ENCODE measurements at regions not wholly inside any gene's neighbourhood (a gene's known extent, or its start where the extent isn't known, plus 50 kb on each side); places are given as distances from the start of the nearest gene placed in this dataset.

- Histone ChIP-seq H3K9ac (ENCODE audit: insufficient read length, low read depth) (no peak overlapping the region), H3K4me1 (ENCODE audit: insufficient read depth, insufficient read length) (peaks cover 19% of the 10 kb centered on the region), H3K27me3 (ENCODE audit: insufficient read depth, insufficient read length) (peaks cover 4% of the 10 kb centered on the region), H3K36me3 (ENCODE audit: insufficient read depth, insufficient read length, low read length) (no peaks in the 10 kb centered on the region), H3K4me3 (ENCODE audit: insufficient read length, low read depth) (no peak overlapping the region), H3K9me3 (ENCODE audit: insufficient read depth, low read length) (no peaks in the 10 kb centered on the region)
- no peak for DNase-seq (ENCODE audit: low read depth, low spot score)
- TF ChIP-seq YY1 (IDR thresholded peaks at IDR 0.05; ENCODE audit: insufficient read depth, insufficient read length) = no peak
- TF ChIP-seq ZNF274 (IDR thresholded peaks at IDR 0.05; ENCODE audit: low read depth, low read length) = no peak
- TF ChIP-seq SUZ12 (IDR thresholded peaks at IDR 0.05; ENCODE audit: extremely low read depth, insufficient read depth, insufficient read length) = no peak
These were observed 207.3 kb upstream of the IER5L start for GRCh38 chr9:129385211-129385934.

GRCh38 chr9:129384491-129385210 is 206.6 kb upstream of the IER5L start:
- Histone ChIP-seq H3K4me3 (ENCODE audit: insufficient read length, low read depth) (no peak overlapping the region), H3K9ac (ENCODE audit: insufficient read length, low read depth) (no peak overlapping the region)
- no peak for TF ChIP-seq ZNF274 (IDR thresholded peaks at IDR 0.05; ENCODE audit: low read depth, low read length)
- no peak for TF ChIP-seq YY1 (IDR thresholded peaks at IDR 0.05; ENCODE audit: insufficient read depth, insufficient read length)
- TF ChIP-seq SUZ12 (IDR thresholded peaks at IDR 0.05; ENCODE audit: extremely low read depth, insufficient read depth, insufficient read length) = no peak

GRCh38 chr9:129383561-129384490 is 205.8 kb upstream of the IER5L start:
- peaks cover 19% of the 10 kb centered on the region for H3K4me1 ChIP-seq (ENCODE audit: insufficient read depth, insufficient read length)
- no peak for DNase-seq (ENCODE audit: low read depth, low spot score)
- H3K27me3 ChIP-seq (ENCODE audit: insufficient read depth, insufficient read length) = peaks cover 4% of the 10 kb centered on the region
- H3K4me3 ChIP-seq (ENCODE audit: insufficient read length, low read depth) = peak overlapping the region; percentile 41
- H3K9me3 ChIP-seq (ENCODE audit: insufficient read depth, low read length) = no peaks in the 10 kb centered on the region
- H3K9ac ChIP-seq (ENCODE audit: insufficient read length, low read depth) = peak overlapping the region; percentile 78
- H3K36me3 ChIP-seq (ENCODE audit: insufficient read depth, insufficient read length, low read length) = no peaks in the 10 kb centered on the region
- no peak for TF ChIP-seq YY1 (IDR thresholded peaks at IDR 0.05; ENCODE audit: insufficient read depth, insufficient read length)
- TF ChIP-seq SUZ12 (IDR thresholded peaks at IDR 0.05; ENCODE audit: extremely low read depth, insufficient read depth, insufficient read length) = no peak
- TF ChIP-seq ZNF274 (IDR thresholded peaks at IDR 0.05; ENCODE audit: low read depth, low read length) = no peak

More at GRCh38 chr9:129384491-129385210, 206.6 kb upstream of the IER5L start:
- no peak for DNase-seq (ENCODE audit: low read depth, low spot score)
- H3K27me3 ChIP-seq (ENCODE audit: insufficient read depth, insufficient read length) = peaks cover 4% of the 10 kb centered on the region
- H3K4me1 ChIP-seq (ENCODE audit: insufficient read depth, insufficient read length) = peaks cover 19% of the 10 kb centered on the region
- H3K9me3 ChIP-seq (ENCODE audit: insufficient read depth, low read length) = no peaks in the 10 kb centered on the region
- no peaks in the 10 kb centered on the region for H3K36me3 ChIP-seq (ENCODE audit: insufficient read depth, insufficient read length, low read length)

GRCh38 chr9:129383019-129383560 is 205.0 kb upstream of the IER5L start:
- TF ChIP-seq YY1 (IDR thresholded peaks at IDR 0.05; ENCODE audit: insufficient read depth, insufficient read length) = no peak
- no peak for TF ChIP-seq SUZ12 (IDR thresholded peaks at IDR 0.05; ENCODE audit: extremely low read depth, insufficient read depth, insufficient read length)
- TF ChIP-seq ZNF274 (IDR thresholded peaks at IDR 0.05; ENCODE audit: low read depth, low read length) = no peak
- peaks cover 4% of the 10 kb centered on the region for H3K27me3 ChIP-seq (ENCODE audit: insufficient read depth, insufficient read length)
- H3K36me3 ChIP-seq (ENCODE audit: insufficient read depth, insufficient read length, low read length) = no peaks in the 10 kb centered on the region
- no peak for DNase-seq (ENCODE audit: low read depth, low spot score)
- no peaks in the 10 kb centered on the region for H3K9me3 ChIP-seq (ENCODE audit: insufficient read depth, low read length)
- peak overlapping the region; percentile 41 for H3K4me3 ChIP-seq (ENCODE audit: insufficient read length, low read depth)
- H3K4me1 ChIP-seq (ENCODE audit: insufficient read depth, insufficient read length) = peaks cover 19% of the 10 kb centered on the region
- peak overlapping the region; percentile 78 for H3K9ac ChIP-seq (ENCODE audit: insufficient read length, low read depth)

GRCh38 chr9:129382281-129383018 is 204.4 kb upstream of the IER5L start:
- H3K27me3 ChIP-seq (ENCODE audit: insufficient read depth, insufficient read length) = peaks cover 4% of the 10 kb centered on the region
- H3K9me3 ChIP-seq (ENCODE audit: insufficient read depth, low read length) = no peaks in the 10 kb centered on the region
- no peak for DNase-seq (ENCODE audit: low read depth, low spot score)
- peaks cover 19% of the 10 kb centered on the region for H3K4me1 ChIP-seq (ENCODE audit: insufficient read depth, insufficient read length)
- no peak overlapping the region for H3K4me3 ChIP-seq (ENCODE audit: insufficient read length, low read depth)
- H3K36me3 ChIP-seq (ENCODE audit: insufficient read depth, insufficient read length, low read length) = no peaks in the 10 kb centered on the region
- TF ChIP-seq YY1 (IDR thresholded peaks at IDR 0.05; ENCODE audit: insufficient read depth, insufficient read length) (no peak), SUZ12 (IDR thresholded peaks at IDR 0.05; ENCODE audit: extremely low read depth, insufficient read depth, insufficient read length) (no peak), ZNF274 (IDR thresholded peaks at IDR 0.05; ENCODE audit: low read depth, low read length) (no peak)
- H3K9ac ChIP-seq (ENCODE audit: insufficient read length, low read depth) = peak overlapping the region; percentile 36

GRCh38 chr9:129381481-129381957 is 203.5 kb upstream of the IER5L start:
- peaks cover 4% of the 10 kb centered on the region for H3K27me3 ChIP-seq (ENCODE audit: insufficient read depth, insufficient read length)
- peaks cover 19% of the 10 kb centered on the region for H3K4me1 ChIP-seq (ENCODE audit: insufficient read depth, insufficient read length)
- TF ChIP-seq SUZ12 (IDR thresholded peaks at IDR 0.05; ENCODE audit: extremely low read depth, insufficient read depth, insufficient read length) (no peak), ZNF274 (IDR thresholded peaks at IDR 0.05; ENCODE audit: low read depth, low read length) (no peak), YY1 (IDR thresholded peaks at IDR 0.05; ENCODE audit: insufficient read depth, insufficient read length) (no peak)
- H3K36me3 ChIP-seq (ENCODE audit: insufficient read depth, insufficient read length, low read length) = no peaks in the 10 kb centered on the region
- no peaks in the 10 kb centered on the region for H3K9me3 ChIP-seq (ENCODE audit: insufficient read depth, low read length)
- DNase-seq (ENCODE audit: low read depth, low spot score) = no peak
- no peak overlapping the region for H3K4me3 ChIP-seq (ENCODE audit: insufficient read length, low read depth)
- peak overlapping the region; percentile 57 for H3K9ac ChIP-seq (ENCODE audit: insufficient read length, low read depth)
